ENCODE measurements at regions not wholly inside any gene's neighbourhood (a gene's known extent, or its start where the extent isn't known, plus 50 kb on each side); places are given as distances from the start of the nearest gene placed in this dataset.

DNA sequence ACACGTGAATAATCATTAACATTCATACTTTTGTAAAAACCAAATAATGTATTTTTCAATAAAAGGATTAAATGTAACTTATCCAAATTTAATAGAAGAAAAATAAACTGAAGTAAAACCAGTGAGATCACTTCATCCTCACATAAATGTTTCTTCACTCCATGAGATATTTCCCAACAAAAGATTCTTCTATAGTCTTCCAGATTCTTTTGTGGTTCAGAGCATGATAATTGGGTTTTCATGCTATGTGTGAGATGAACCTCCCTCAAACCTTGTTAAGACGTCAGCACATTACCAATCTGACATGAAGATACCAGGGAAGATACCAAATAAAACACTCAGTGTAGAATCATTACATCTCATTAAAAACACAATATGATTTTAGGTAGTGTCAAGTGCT is 62.9 kb upstream of the OXGR1 start:
- no peak for DNase-seq (ENCODE audit: low read depth in 2 of 2)

GRCh38 chr13:97058391-97058790 is 64.1 kb upstream of the OXGR1 start:
- DNase-seq (ENCODE audit: low read depth in 2 of 2): no peak

GRCh38 chr13:97058926-97059325 is 64.7 kb upstream of the OXGR1 start:
- DNase-seq (ENCODE audit: low read depth in 2 of 2): no peak

- no peak for DNase-seq (ENCODE audit: low read depth in 2 of 2)
Observed at GRCh38 chr13:97067017-97067895, 73.0 kb upstream of the OXGR1 start.

DNA sequence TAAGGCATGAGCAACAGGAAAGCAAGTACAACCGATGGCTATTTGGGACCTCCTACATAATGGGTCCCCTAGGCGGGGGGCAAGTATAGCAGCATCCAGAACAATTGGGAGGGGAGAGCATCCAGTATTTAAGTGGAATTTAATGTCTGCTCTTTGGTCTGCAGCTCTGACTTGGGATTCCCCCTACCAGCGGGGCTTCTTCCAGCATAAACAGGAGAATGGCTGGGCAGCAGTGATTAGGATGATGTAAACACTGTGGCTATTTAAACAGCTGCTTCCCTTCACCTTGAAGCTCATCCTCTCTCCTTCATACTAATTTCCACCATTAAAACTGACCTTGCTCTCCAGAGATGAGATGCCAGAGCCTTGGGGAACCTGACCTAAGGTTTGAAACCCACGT is 73.9 kb upstream of the OXGR1 start:
- no peak for DNase-seq (ENCODE audit: low read depth in 2 of 2)

- no peak for DNase-seq (ENCODE audit: low read depth in 2 of 2)
Observed at GRCh38 chr13:97069050-97069815, 75.0 kb upstream of the OXGR1 start.

- no peak for DNase-seq (ENCODE audit: low read depth in 2 of 2)
Observed at GRCh38 chr13:97072297-97072696, 78.0 kb upstream of the OXGR1 start.

GRCh38 chr13:97074618-97075017 is 80.3 kb upstream of the OXGR1 start:
- no peak for DNase-seq (ENCODE audit: low read depth in 2 of 2)

- no peak for DNase-seq (ENCODE audit: low read depth in 2 of 2)
Observed at GRCh38 chr13:97076898-97077297, 82.6 kb upstream of the OXGR1 start.

GRCh38 chr13:97077341-97077740 is 83.1 kb upstream of the OXGR1 start:
- no peak for DNase-seq (ENCODE audit: low read depth in 2 of 2)

- no peak for DNase-seq (ENCODE audit: low read depth in 2 of 2)
Observed at GRCh38 chr13:97079726-97080125, 85.5 kb upstream of the OXGR1 start.

DNA sequence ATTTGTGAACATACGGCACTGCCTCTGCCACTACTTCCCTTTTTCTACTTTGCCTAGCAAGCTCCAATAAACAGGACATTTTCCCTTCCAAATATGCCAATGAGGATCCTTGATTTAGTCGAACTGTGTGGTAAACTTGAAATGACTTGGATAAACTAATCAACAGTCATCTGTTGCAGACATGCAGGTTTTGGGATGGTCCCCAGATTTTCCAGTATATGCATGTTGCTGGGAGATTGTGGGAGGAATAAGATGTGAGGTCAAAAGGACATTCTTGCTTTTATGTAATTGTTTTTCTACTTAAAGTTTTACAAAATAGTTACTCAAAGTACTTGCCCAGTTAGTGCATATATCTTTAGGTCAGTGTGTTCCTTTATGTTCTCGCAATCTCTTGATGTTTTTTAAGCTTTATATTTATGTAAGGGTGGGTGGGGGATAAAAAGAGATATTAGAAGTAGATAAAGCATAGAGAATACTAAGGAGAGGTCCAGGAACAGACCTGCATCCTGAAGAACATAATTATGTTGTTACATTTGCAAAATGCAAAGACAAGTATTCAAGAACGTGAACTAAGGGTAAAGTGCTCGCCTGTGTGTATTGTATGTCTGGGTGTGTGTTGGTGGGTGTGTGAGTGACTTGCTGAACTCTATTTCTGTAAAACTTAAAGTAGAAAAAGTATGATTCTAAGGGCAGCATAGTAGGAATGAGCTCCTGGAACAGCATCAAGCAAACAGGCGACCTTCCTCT is 88.4 kb upstream of the OXGR1 start:
- no peak for DNase-seq (ENCODE audit: low read depth in 2 of 2)

- DNase-seq (ENCODE audit: low read depth in 2 of 2): no peak
Observed at GRCh38 chr13:97091196-97091595, 96.9 kb upstream of the OXGR1 start.

DNA sequence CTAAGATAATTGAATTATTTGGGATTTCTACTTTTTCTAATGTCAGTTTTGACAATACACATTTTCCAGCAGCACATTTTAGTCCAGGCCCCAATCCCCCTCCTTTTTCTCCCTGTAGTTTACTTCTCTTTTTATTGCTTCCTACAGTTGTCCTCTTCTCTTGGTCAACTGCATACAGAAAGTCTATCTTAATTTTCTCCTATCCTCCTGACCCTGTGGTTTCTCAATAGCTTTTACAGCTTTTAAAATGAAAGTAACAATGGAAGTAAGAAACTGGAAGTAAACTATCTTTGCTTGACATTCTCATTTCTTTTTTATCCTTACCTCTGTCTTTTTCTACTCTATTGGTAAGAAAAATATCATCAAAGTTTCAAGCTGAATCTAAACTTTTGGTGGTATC is 106.5 kb upstream of the OXGR1 start:
- DNase-seq (ENCODE audit: low read depth in 2 of 2): no peak

DNA sequence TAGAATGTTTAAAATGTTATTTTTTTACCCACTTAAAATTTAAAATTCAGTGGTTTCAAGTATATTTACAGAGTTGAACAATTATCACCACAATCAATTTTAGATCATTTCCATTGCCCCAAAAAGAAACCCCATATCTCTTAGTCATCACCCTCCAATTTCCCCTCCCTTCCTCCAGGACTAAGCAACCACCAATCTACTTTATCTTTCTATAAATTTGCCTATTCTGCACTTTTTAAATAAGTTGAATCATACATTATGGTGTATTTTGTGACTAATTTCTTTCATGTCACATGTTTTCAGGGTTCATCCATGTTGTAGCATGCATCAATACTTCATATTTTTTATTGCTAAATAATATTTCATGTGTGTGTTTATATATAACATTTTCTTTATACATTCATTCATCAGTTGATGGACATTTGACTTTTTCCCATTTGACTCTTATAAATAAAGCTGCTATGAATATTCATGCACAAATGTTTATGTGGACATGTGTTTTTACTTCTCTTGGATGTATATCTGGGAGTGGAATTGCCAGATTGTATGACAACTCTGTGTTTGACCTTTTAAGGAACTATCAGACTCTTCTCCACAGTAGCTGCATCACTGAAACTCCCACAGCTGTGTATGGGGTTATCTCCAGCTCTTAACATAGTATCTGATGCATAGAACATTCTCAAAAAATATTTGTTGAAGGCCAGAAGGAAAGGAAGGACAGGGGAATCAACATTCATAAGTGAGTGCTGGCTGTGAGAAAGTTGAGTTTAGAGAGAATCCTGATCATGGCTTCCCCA is 107.8 kb upstream of the OXGR1 start:
- DNase-seq (ENCODE audit: low read depth in 2 of 2): no peak

DNA sequence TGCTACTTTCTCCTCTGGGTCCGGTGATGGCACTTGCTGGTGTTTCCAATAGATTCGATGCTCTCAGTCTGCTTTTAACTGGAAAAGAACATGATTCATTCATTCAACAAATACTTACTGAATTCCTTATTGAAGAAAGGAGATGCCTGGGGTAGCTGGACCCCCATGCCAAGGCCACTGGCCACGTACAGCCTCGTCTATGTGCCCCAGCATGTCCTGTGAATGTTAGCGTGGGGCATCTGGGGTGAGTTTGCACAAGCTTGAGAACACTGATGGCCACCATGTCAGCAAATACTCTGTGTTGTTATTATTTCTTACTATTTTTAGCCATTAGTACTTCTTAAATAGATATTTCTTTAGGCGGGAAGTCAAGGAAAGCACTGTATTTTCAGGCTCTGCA is 112.0 kb upstream of the OXGR1 start:
- no peak for DNase-seq (ENCODE audit: low read depth in 2 of 2)

DNA sequence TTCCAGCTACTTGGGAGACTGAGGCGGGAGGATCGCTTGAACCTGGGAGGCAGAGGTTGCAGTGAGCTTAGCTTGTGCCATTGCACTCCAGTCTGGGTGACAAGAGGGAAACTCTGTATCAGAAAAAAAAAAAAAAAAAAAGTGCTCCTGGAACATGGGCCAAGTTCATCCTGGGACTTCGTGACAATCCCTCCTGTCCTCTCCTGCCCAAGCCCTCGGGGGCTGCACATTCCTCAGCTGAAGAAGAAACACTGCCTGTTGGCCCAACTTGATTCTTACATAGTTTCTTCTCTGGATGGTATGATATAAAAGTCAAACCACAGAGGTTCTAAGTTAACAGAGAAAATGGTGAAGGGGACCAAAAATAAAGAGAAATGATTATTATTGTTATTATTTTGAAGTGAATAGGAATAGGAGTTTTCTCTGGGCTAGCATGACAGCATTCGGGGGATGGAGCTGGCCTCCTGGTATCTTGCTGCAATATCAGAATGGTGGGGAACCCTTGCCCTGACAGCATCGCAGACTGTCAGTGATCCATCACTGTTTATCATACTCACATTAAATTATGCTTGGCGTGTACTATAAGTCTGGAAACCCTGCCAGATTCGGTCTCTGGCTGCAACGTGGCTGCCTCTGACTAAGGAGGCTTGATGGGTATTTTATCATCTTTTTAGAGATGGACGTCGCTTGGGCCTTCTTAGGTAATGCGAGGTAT is 113.7 kb upstream of the OXGR1 start:
- DNase-seq (ENCODE audit: low read depth in 2 of 2): no peak

- DNase-seq (ENCODE audit: low read depth in 2 of 2): no peak
Observed at GRCh38 chr13:97108530-97108900, 113.6 kb upstream of the MBNL2 start.

DNA sequence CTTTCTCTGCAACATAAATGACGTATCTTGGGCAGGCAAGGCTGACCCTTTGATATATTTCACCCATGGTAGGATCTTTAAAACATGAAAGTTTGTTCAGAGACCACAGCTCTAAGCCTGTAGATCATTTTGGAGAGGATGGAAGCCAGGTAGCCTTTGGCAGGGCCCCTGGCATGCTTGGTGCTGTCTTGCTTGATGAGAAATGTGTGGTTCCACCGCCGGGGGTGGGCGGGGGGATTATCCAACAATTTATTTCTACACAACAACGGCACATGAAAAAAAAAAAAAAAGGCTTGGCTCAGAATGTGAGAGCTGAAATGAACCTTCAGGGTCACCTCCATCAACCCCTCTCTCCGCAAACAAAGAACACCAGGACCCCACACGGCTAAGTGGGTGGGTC is 112.9 kb upstream of the MBNL2 start:
- no peak for DNase-seq (ENCODE audit: low read depth in 2 of 2)

DNA sequence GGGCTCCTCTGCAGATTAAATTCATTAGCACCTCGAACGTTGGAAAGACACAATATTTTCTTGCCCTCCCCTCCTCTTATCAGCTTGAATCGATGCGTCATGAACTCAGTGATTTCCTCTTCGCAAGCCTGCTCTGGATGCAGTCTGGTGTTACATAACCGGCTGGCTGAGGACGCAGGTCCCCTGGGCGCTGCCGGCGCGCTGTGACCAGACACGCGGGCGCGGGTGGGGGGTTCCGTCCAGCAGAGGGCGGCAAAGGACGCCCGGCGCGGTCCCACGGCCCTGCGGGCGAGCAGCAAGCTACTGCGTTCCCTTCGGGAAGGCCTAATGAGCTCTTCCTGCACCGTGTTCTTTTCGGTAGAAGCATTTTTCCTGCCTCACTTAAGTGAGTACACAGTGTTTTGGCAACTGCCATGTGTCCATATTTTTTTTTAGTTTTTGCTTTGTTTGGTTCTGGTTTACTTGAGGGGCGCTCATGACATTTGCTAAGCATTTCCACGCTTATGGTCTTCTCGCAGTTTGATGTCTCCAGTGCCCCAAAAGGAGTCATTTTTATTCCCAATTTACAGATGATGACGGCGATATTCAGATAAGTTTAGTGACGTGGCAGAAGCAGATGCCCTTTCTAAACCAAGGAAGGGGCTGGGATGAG is 112.2 kb upstream of the MBNL2 start:
- DNase-seq (ENCODE audit: low read depth in 2 of 2): peak; percentile 52 to 72

DNA sequence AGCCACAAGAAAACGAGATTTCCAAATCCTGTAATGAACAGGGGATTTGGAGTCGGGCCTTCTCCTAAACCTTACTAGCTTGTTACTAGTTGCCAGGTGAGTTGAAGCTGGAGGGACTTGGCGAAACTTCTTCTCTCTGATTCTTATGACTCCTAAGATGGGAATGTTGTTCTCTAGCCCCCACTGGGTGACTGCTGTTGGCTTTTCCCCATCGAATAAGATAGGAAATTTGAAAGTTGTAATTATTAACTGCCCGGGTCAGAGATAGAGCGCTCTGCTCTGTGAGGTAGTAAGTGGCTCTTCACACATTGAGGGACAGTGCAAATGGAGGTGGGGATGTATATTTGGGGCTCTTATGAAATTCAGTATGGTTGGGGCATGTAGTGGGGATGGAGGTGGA is 111.2 kb upstream of the MBNL2 start:
- no peak for DNase-seq (ENCODE audit: low read depth in 2 of 2)
